Activated CD8-positive, alpha-beta T cell treated with anti-CD3 and anti-CD28 coated beads, Interleukin-2, amount 10 ng/mL, durations not matched to agents 7 days and 5 days (primary cell): ENCODE measurements at regions not wholly inside any gene's neighbourhood (a gene's known extent, or its start where the extent isn't known, plus 50 kb on each side); places are given as distances from the start of the nearest gene placed in this dataset.

Experiments used
- ATAC-seq: fragments of 150-1000 bp; cut with Tn5 transposase; one replicate; pipeline ENCODE4 v1.10.0; 2021; ENCODE audit warnings: moderate library complexity
- CTCF ChIA-PET: fragments of 350-600 bp; sonication (Branson Sonifier 250); formaldehyde crosslinking; loops from one replicate; lab custom pipeline; 2021; ENCODE audit warnings: antibody characterized with exemption; lab: Charles Lee
- POLR2A ChIA-PET: fragments of 350-600 bp; sonication (Branson Sonifier 250); formaldehyde crosslinking; loops from one replicate; lab custom pipeline; 2021; ENCODE audit warnings: antibody characterized with exemption; lab: Charles Lee
- DNase-seq: peaks from one replicate; pipeline ENCODE4 v3.0.0-alpha.2; 2020
- H3K27ac Mint-ChIP-seq: one replicate; pipeline ENCODE4 v1.8.0; 2021; ENCODE audit warnings: mild to moderate bottlenecking, mixed read lengths
- H3K27me3 Mint-ChIP-seq: one replicate; pipeline ENCODE4 v1.8.0; 2021; ENCODE audit warnings: low read depth, mixed read lengths
- H3K36me3 Mint-ChIP-seq: one replicate; pipeline ENCODE4 v1.8.0; 2021; ENCODE audit warnings: low read depth, mixed read lengths
- H3K4me1 Mint-ChIP-seq: one replicate; pipeline ENCODE4 v1.8.0; 2021; ENCODE audit warnings: low read depth, mixed read lengths
- H3K4me3 Mint-ChIP-seq: one replicate; pipeline ENCODE4 v1.8.0; 2021; ENCODE audit warnings: mild to moderate bottlenecking, mixed read lengths
- H3K9me3 Mint-ChIP-seq: one replicate; pipeline ENCODE4 v1.8.0; 2022; ENCODE audit warnings: mixed read lengths; ENCODE audit not compliant: insufficient read depth

GRCh38 chr1:57492586-57493226 is 68.8 kb upstream of the DAB1 start:
- H3K4me3 Mint-ChIP-seq = no peak overlapping the region
- CTCF ChIA-PET = no interaction called here
- H3K27me3 Mint-ChIP-seq = no peaks in the 10 kb centered on the region
- ATAC-seq = no peak
- no peak for DNase-seq
- POLR2A ChIA-PET = no interaction called here
- H3K27ac Mint-ChIP-seq = no peak overlapping the region
- no peaks in the 10 kb centered on the region for H3K36me3 Mint-ChIP-seq
- H3K4me1 Mint-ChIP-seq = no peaks in the 10 kb centered on the region
- H3K9me3 Mint-ChIP-seq = no peaks in the 10 kb centered on the region

GRCh38 chr1:57489358-57490036 is 65.6 kb upstream of the DAB1 start:
- Mint-ChIP-seq H3K36me3 (no peaks in the 10 kb centered on the region), H3K4me1 (no peaks in the 10 kb centered on the region), H3K4me3 (no peak overlapping the region), H3K9me3 (no peaks in the 10 kb centered on the region), H3K27ac (no peak overlapping the region), H3K27me3 (no peaks in the 10 kb centered on the region)
- no peak for DNase-seq
- ChIA-PET POLR2A (no interaction called here), CTCF (no interaction called here)
- ATAC-seq = no peak

GRCh38 chr1:57485643-57486042 is 61.8 kb upstream of the DAB1 start:
- Mint-ChIP-seq H3K27ac (no peak overlapping the region), H3K27me3 (no peaks in the 10 kb centered on the region), H3K4me1 (no peaks in the 10 kb centered on the region), H3K36me3 (no peaks in the 10 kb centered on the region), H3K4me3 (no peak overlapping the region), H3K9me3 (no peaks in the 10 kb centered on the region)
- DNase-seq (no peak), ATAC-seq (no peak)
- CTCF ChIA-PET = no interaction called here
- POLR2A ChIA-PET = no interaction called here

- H3K4me1 Mint-ChIP-seq = no peaks in the 10 kb centered on the region
- H3K9me3 Mint-ChIP-seq = no peaks in the 10 kb centered on the region
- DNase-seq = no peak
- no peak overlapping the region for H3K4me3 Mint-ChIP-seq
- ChIA-PET CTCF (no interaction called here), POLR2A (no interaction called here)
- no peak overlapping the region for H3K27ac Mint-ChIP-seq
- ATAC-seq = no peak
- no peaks in the 10 kb centered on the region for H3K27me3 Mint-ChIP-seq
- H3K36me3 Mint-ChIP-seq = no peaks in the 10 kb centered on the region
Observed at GRCh38 chr1:57483954-57484353, 60.1 kb upstream of the DAB1 start.

- Mint-ChIP-seq H3K4me3 (no peak overlapping the region), H3K9me3 (no peaks in the 10 kb centered on the region), H3K36me3 (no peaks in the 10 kb centered on the region), H3K27me3 (no peaks in the 10 kb centered on the region), H3K27ac (no peak overlapping the region), H3K4me1 (no peaks in the 10 kb centered on the region)
- ChIA-PET POLR2A (no interaction called here), CTCF (no interaction called here)
- ATAC-seq = no peak
- no peak for DNase-seq
Observed at GRCh38 chr1:57479471-57479870, 55.6 kb upstream of the DAB1 start.

- CTCF ChIA-PET = no interaction called here
- Mint-ChIP-seq H3K4me3 (no peak overlapping the region), H3K27me3 (no peaks in the 10 kb centered on the region), H3K4me1 (no peaks in the 10 kb centered on the region), H3K9me3 (no peaks in the 10 kb centered on the region), H3K36me3 (no peaks in the 10 kb centered on the region), H3K27ac (no peak overlapping the region)
- POLR2A ChIA-PET = no interaction called here
- no peak for DNase-seq
- ATAC-seq = no peak
Observed at GRCh38 chr1:57475366-57475765, 51.5 kb upstream of the DAB1 start.

- ATAC-seq (no peak), DNase-seq (no peak)
- H3K9me3 Mint-ChIP-seq = no peaks in the 10 kb centered on the region
- CTCF ChIA-PET = no interaction called here
- POLR2A ChIA-PET = no interaction called here
- H3K4me1 Mint-ChIP-seq = no peaks in the 10 kb centered on the region
- H3K27ac Mint-ChIP-seq = no peak overlapping the region
- H3K4me3 Mint-ChIP-seq = no peak overlapping the region
- H3K36me3 Mint-ChIP-seq = no peaks in the 10 kb centered on the region
- H3K27me3 Mint-ChIP-seq = no peaks in the 10 kb centered on the region
Observed at GRCh38 chr1:57474137-57474750, 50.4 kb upstream of the DAB1 start.
